ENCODE measurements at regions not wholly inside any gene's neighbourhood (a gene's known extent, or its start where the extent isn't known, plus 50 kb on each side); places are given as distances from the start of the nearest gene placed in this dataset.

GRCh38 chr5:8288334-8288733 lies 419.4 kb downstream of the MTRR start:
- H3K27ac ChIP-seq = no peak overlapping the region
- H3K4me3 ChIP-seq = no peak overlapping the region
- no peaks in the 10 kb centered on the region for H3K36me3 ChIP-seq
- no peak for DNase-seq
- no peaks in the 10 kb centered on the region for H3K9me3 ChIP-seq
- no peak for TF ChIP-seq CTCF (IDR thresholded peaks at IDR 0.05)
- no peak for ATAC-seq
- no peaks in the 10 kb centered on the region for H3K27me3 ChIP-seq
- intact Hi-C loops (cut with DNase I) = loop anchor here in 1 of 10 donors (2.0 kb wide), 1 partner anchor 64 kb away; no protein-coding TSS in a partner anchor
- H3K4me1 ChIP-seq = no peaks in the 10 kb centered on the region

- Histone ChIP-seq H3K4me3 (no peak overlapping the region), H3K36me3 (no peaks in the 10 kb centered on the region), H3K27me3 (no peaks in the 10 kb centered on the region), H3K9me3 (no peaks in the 10 kb centered on the region), H3K4me1 (no peaks in the 10 kb centered on the region), H3K27ac (no peak overlapping the region)
- no peak for TF ChIP-seq CTCF (IDR thresholded peaks at IDR 0.05)
- DNase-seq = no peak
- no peak for ATAC-seq
- 70 to 73% methylated on average over 6 of the region's 6 CpGs for WGBS, 2 donors
- intact Hi-C loops (cut with DNase I) = loop anchor here in 1 of 10 donors (2.0 kb wide), 1 partner anchor 64 kb away; no protein-coding TSS in a partner anchor
Observed at GRCh38 chr5:8288897-8289516, 420.1 kb downstream of the MTRR start.

GRCh38 chr5:8289779-8290178 lies 420.8 kb downstream of the MTRR start:
- intact Hi-C loops (cut with DNase I) = loop anchor here in 1 of 10 donors (2.0 kb wide), 1 partner anchor 63 kb away; no protein-coding TSS in a partner anchor
- TF ChIP-seq CTCF (IDR thresholded peaks at IDR 0.05) = no peak
- Histone ChIP-seq H3K27me3 (no peaks in the 10 kb centered on the region), H3K27ac (no peak overlapping the region), H3K4me1 (no peaks in the 10 kb centered on the region), H3K4me3 (no peak overlapping the region), H3K9me3 (no peaks in the 10 kb centered on the region), H3K36me3 (no peaks in the 10 kb centered on the region)
- DNase-seq (no peak), ATAC-seq (no peak)
- 72 to 74% methylated on average over 1 of the region's 1 CpG for WGBS, 2 donors

GRCh38 chr5:8290721-8291120 lies 421.8 kb downstream of the MTRR start:
- H3K4me3 ChIP-seq = no peak overlapping the region
- intact Hi-C loops (cut with DNase I) = no loop called here
- no peak for DNase-seq
- no peaks in the 10 kb centered on the region for H3K4me1 ChIP-seq
- no peak for TF ChIP-seq CTCF (IDR thresholded peaks at IDR 0.05)
- H3K27me3 ChIP-seq = no peaks in the 10 kb centered on the region
- no peaks in the 10 kb centered on the region for H3K9me3 ChIP-seq
- no peak for ATAC-seq
- no peak overlapping the region for H3K27ac ChIP-seq
- H3K36me3 ChIP-seq = no peaks in the 10 kb centered on the region
- 72 to 90% methylated on average over 2 of the region's 2 CpGs for WGBS, 2 donors

Data from heart right ventricle (tissue), 16 donors.